ENCODE measurements at regions not wholly inside any gene's neighbourhood (a gene's known extent, or its start where the extent isn't known, plus 50 kb on each side); places are given as distances from the start of the nearest gene placed in this dataset.
"Not testable (repeated sequence)": the region's sequence is repeated elsewhere in the genome, so short reads cannot be mapped to it uniquely, and the experiment has no call there.

GRCh38 chr16:70014915-70015314 is 63.8 kb downstream of the CLEC18A start:
- not testable (repeated sequence) for H3K36me3 ChIP-seq (ENCODE audit: control insufficient read depth, insufficient read depth, low read length); H3K4me1 ChIP-seq (ENCODE audit: control insufficient read depth, insufficient read depth, low read length); H3K9me3 ChIP-seq (ENCODE audit: control insufficient read depth, insufficient read depth, low read length); H3K27ac ChIP-seq (ENCODE audit: low read length); H3K4me3 ChIP-seq (ENCODE audit: low read length); H3K27me3 ChIP-seq (ENCODE audit: control insufficient read depth, insufficient read depth, low read length); DNase-seq (ENCODE audit: low read depth, low spot score)
- no CpG with 5 or more reads among the region's 6 CpGs for WGBS (ENCODE audit: insufficient coverage, insufficient read length)

GRCh38 chr16:70016751-70017150 is 65.6 kb downstream of the CLEC18A start:
- H3K4me3 ChIP-seq (ENCODE audit: low read length); H3K27me3 ChIP-seq (ENCODE audit: control insufficient read depth, insufficient read depth, low read length); H3K4me1 ChIP-seq (ENCODE audit: control insufficient read depth, insufficient read depth, low read length); H3K9me3 ChIP-seq (ENCODE audit: control insufficient read depth, insufficient read depth, low read length); H3K27ac ChIP-seq (ENCODE audit: low read length); H3K36me3 ChIP-seq (ENCODE audit: control insufficient read depth, insufficient read depth, low read length); DNase-seq (ENCODE audit: low read depth, low spot score): not testable (repeated sequence)
- WGBS (ENCODE audit: insufficient coverage, insufficient read length): no CpG with 5 or more reads among the region's 5 CpGs

GRCh38 chr16:70018254-70018653 is 67.1 kb downstream of the CLEC18A start:
- WGBS (ENCODE audit: insufficient coverage, insufficient read length): no CpG with 5 or more reads among the region's 6 CpGs
- no peaks in the 10 kb centered on the region for H3K27me3 ChIP-seq (ENCODE audit: control insufficient read depth, insufficient read depth, low read length)
- no peaks in the 10 kb centered on the region; the same call in 1 of the 2 replicates for H3K36me3 ChIP-seq (ENCODE audit: control insufficient read depth, insufficient read depth, low read length)
- H3K4me1 ChIP-seq (ENCODE audit: control insufficient read depth, insufficient read depth, low read length): no peaks in the 10 kb centered on the region
- no peaks in the 10 kb centered on the region for H3K9me3 ChIP-seq (ENCODE audit: control insufficient read depth, insufficient read depth, low read length)
- H3K27ac ChIP-seq (ENCODE audit: low read length): no peak overlapping the region
- H3K4me3 ChIP-seq (ENCODE audit: low read length): no peak overlapping the region
- peak; percentile 5 for DNase-seq (ENCODE audit: low read depth, low spot score)

GRCh38 chr16:70023207-70023606 is 72.1 kb downstream of the CLEC18A start:
- H3K36me3 ChIP-seq (ENCODE audit: control insufficient read depth, insufficient read depth, low read length); DNase-seq (ENCODE audit: low read depth, low spot score): not testable (repeated sequence)
- no CpG with 5 or more reads among the region's 5 CpGs for WGBS (ENCODE audit: insufficient coverage, insufficient read length)

GRCh38 chr16:70023956-70024355 is 72.8 kb downstream of the CLEC18A start:
- not testable (repeated sequence) for H3K9me3 ChIP-seq (ENCODE audit: control insufficient read depth, insufficient read depth, low read length); H3K4me1 ChIP-seq (ENCODE audit: control insufficient read depth, insufficient read depth, low read length); H3K27ac ChIP-seq (ENCODE audit: low read length); H3K4me3 ChIP-seq (ENCODE audit: low read length); H3K27me3 ChIP-seq (ENCODE audit: control insufficient read depth, insufficient read depth, low read length); H3K36me3 ChIP-seq (ENCODE audit: control insufficient read depth, insufficient read depth, low read length); DNase-seq (ENCODE audit: low read depth, low spot score)
- WGBS (ENCODE audit: insufficient coverage, insufficient read length): no CpG with 5 or more reads among the region's 5 CpGs

More at GRCh38 chr16:70023207-70023606, 72.1 kb downstream of the CLEC18A start:
- H3K27me3 ChIP-seq (ENCODE audit: control insufficient read depth, insufficient read depth, low read length); H3K27ac ChIP-seq (ENCODE audit: low read length); H3K9me3 ChIP-seq (ENCODE audit: control insufficient read depth, insufficient read depth, low read length); H3K4me3 ChIP-seq (ENCODE audit: low read length); H3K4me1 ChIP-seq (ENCODE audit: control insufficient read depth, insufficient read depth, low read length): not testable (repeated sequence)

GRCh38 chr16:70026165-70026854 is 75.2 kb downstream of the CLEC18A start:
- not testable (repeated sequence) for H3K36me3 ChIP-seq (ENCODE audit: control insufficient read depth, insufficient read depth, low read length); H3K27me3 ChIP-seq (ENCODE audit: control insufficient read depth, insufficient read depth, low read length); H3K9me3 ChIP-seq (ENCODE audit: control insufficient read depth, insufficient read depth, low read length); H3K27ac ChIP-seq (ENCODE audit: low read length); H3K4me3 ChIP-seq (ENCODE audit: low read length); DNase-seq (ENCODE audit: low read depth, low spot score); H3K4me1 ChIP-seq (ENCODE audit: control insufficient read depth, insufficient read depth, low read length)
- WGBS (ENCODE audit: insufficient coverage, insufficient read length): no CpG with 5 or more reads among the region's 8 CpGs

- H3K9me3 ChIP-seq (ENCODE audit: control insufficient read depth, insufficient read depth, low read length); H3K27ac ChIP-seq (ENCODE audit: low read length); DNase-seq (ENCODE audit: low read depth, low spot score); H3K4me1 ChIP-seq (ENCODE audit: control insufficient read depth, insufficient read depth, low read length); H3K4me3 ChIP-seq (ENCODE audit: low read length); H3K27me3 ChIP-seq (ENCODE audit: control insufficient read depth, insufficient read depth, low read length); H3K36me3 ChIP-seq (ENCODE audit: control insufficient read depth, insufficient read depth, low read length): not testable (repeated sequence)
- no CpG with 5 or more reads among the region's 10 CpGs for WGBS (ENCODE audit: insufficient coverage, insufficient read length)
These were observed 81.2 kb upstream of the PDPR start for GRCh38 chr16:70032906-70033305.

GRCh38 chr16:70037913-70038312 is 76.2 kb upstream of the PDPR start:
- H3K36me3 ChIP-seq (ENCODE audit: control insufficient read depth, insufficient read depth, low read length); DNase-seq (ENCODE audit: low read depth, low spot score); H3K27ac ChIP-seq (ENCODE audit: low read length); H3K4me3 ChIP-seq (ENCODE audit: low read length); H3K4me1 ChIP-seq (ENCODE audit: control insufficient read depth, insufficient read depth, low read length); H3K27me3 ChIP-seq (ENCODE audit: control insufficient read depth, insufficient read depth, low read length); H3K9me3 ChIP-seq (ENCODE audit: control insufficient read depth, insufficient read depth, low read length): not testable (repeated sequence)
- no CpG with 5 or more reads among the region's 3 CpGs for WGBS (ENCODE audit: insufficient coverage, insufficient read length)

GRCh38 chr16:70040554-70040953 is 73.6 kb upstream of the PDPR start:
- not testable (repeated sequence) for H3K4me1 ChIP-seq (ENCODE audit: control insufficient read depth, insufficient read depth, low read length); H3K36me3 ChIP-seq (ENCODE audit: control insufficient read depth, insufficient read depth, low read length); DNase-seq (ENCODE audit: low read depth, low spot score); H3K9me3 ChIP-seq (ENCODE audit: control insufficient read depth, insufficient read depth, low read length); H3K27me3 ChIP-seq (ENCODE audit: control insufficient read depth, insufficient read depth, low read length); H3K27ac ChIP-seq (ENCODE audit: low read length); H3K4me3 ChIP-seq (ENCODE audit: low read length)
- no CpG with 5 or more reads among the region's 5 CpGs for WGBS (ENCODE audit: insufficient coverage, insufficient read length)

- WGBS (ENCODE audit: insufficient coverage, insufficient read length): no CpG with 5 or more reads among the region's 7 CpGs
- not testable (repeated sequence) for H3K9me3 ChIP-seq (ENCODE audit: control insufficient read depth, insufficient read depth, low read length); H3K4me1 ChIP-seq (ENCODE audit: control insufficient read depth, insufficient read depth, low read length); DNase-seq (ENCODE audit: low read depth, low spot score); H3K27ac ChIP-seq (ENCODE audit: low read length); H3K36me3 ChIP-seq (ENCODE audit: control insufficient read depth, insufficient read depth, low read length); H3K4me3 ChIP-seq (ENCODE audit: low read length); H3K27me3 ChIP-seq (ENCODE audit: control insufficient read depth, insufficient read depth, low read length)
These were observed 70.5 kb upstream of the PDPR start for GRCh38 chr16:70043538-70044067.

- not testable (repeated sequence) for H3K9me3 ChIP-seq (ENCODE audit: control insufficient read depth, insufficient read depth, low read length); H3K4me1 ChIP-seq (ENCODE audit: control insufficient read depth, insufficient read depth, low read length); H3K36me3 ChIP-seq (ENCODE audit: control insufficient read depth, insufficient read depth, low read length); H3K27ac ChIP-seq (ENCODE audit: low read length); H3K4me3 ChIP-seq (ENCODE audit: low read length); DNase-seq (ENCODE audit: low read depth, low spot score); H3K27me3 ChIP-seq (ENCODE audit: control insufficient read depth, insufficient read depth, low read length)
- no CpG with 5 or more reads among the region's 3 CpGs for WGBS (ENCODE audit: insufficient coverage, insufficient read length)
These were observed 67.6 kb upstream of the PDPR start for GRCh38 chr16:70046560-70046959.

Measured in iPS DF 6.9 (cell line).